ENCODE measurements at regions not wholly inside any gene's neighbourhood (a gene's known extent, or its start where the extent isn't known, plus 50 kb on each side); places are given as distances from the start of the nearest gene placed in this dataset.

DNA sequence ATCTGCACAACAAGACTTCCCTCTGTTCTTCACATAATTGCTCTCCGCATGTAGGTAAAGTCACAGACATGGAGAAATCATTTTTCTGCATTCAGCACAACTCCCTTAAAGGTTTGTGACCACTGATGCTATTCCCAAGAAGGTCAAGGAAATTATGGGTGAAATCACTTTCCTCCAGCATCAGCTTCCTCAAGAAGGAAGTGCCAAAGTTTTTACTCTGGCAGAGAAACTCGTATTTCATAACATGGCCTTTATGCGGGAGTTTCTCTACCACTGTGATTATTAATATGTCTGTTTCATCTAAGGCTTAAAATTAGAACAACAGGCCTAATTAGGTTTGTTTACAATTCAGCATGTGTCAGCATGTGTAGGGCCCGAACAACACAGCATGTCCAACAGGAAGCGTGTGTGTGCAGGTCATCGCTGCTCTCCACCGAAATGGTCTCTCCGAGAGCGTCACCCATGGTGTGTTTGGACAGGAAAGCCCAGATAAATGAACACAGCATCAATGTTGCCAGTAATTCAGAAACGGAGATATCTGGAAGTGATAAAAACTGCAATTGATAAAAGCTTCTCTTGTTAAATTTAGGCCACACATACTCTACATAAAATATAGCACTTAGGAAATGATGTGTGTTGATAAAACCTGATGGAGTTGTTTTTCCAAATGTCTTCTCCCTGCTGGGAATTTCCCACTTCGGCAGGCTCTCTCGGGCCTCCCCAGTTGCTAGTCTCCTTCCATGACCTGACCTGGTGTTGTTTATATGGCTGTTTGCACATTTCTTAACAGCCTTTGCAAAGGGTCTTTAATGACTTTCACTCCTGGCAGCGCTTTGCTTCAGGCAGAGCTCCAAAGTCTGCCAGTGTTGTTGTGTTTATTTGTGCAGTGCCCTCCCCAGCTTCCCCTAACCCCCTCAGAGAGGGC is 265.1 kb upstream of the CEP162 start (continued):
- TF ChIP-seq, protein P1, sequence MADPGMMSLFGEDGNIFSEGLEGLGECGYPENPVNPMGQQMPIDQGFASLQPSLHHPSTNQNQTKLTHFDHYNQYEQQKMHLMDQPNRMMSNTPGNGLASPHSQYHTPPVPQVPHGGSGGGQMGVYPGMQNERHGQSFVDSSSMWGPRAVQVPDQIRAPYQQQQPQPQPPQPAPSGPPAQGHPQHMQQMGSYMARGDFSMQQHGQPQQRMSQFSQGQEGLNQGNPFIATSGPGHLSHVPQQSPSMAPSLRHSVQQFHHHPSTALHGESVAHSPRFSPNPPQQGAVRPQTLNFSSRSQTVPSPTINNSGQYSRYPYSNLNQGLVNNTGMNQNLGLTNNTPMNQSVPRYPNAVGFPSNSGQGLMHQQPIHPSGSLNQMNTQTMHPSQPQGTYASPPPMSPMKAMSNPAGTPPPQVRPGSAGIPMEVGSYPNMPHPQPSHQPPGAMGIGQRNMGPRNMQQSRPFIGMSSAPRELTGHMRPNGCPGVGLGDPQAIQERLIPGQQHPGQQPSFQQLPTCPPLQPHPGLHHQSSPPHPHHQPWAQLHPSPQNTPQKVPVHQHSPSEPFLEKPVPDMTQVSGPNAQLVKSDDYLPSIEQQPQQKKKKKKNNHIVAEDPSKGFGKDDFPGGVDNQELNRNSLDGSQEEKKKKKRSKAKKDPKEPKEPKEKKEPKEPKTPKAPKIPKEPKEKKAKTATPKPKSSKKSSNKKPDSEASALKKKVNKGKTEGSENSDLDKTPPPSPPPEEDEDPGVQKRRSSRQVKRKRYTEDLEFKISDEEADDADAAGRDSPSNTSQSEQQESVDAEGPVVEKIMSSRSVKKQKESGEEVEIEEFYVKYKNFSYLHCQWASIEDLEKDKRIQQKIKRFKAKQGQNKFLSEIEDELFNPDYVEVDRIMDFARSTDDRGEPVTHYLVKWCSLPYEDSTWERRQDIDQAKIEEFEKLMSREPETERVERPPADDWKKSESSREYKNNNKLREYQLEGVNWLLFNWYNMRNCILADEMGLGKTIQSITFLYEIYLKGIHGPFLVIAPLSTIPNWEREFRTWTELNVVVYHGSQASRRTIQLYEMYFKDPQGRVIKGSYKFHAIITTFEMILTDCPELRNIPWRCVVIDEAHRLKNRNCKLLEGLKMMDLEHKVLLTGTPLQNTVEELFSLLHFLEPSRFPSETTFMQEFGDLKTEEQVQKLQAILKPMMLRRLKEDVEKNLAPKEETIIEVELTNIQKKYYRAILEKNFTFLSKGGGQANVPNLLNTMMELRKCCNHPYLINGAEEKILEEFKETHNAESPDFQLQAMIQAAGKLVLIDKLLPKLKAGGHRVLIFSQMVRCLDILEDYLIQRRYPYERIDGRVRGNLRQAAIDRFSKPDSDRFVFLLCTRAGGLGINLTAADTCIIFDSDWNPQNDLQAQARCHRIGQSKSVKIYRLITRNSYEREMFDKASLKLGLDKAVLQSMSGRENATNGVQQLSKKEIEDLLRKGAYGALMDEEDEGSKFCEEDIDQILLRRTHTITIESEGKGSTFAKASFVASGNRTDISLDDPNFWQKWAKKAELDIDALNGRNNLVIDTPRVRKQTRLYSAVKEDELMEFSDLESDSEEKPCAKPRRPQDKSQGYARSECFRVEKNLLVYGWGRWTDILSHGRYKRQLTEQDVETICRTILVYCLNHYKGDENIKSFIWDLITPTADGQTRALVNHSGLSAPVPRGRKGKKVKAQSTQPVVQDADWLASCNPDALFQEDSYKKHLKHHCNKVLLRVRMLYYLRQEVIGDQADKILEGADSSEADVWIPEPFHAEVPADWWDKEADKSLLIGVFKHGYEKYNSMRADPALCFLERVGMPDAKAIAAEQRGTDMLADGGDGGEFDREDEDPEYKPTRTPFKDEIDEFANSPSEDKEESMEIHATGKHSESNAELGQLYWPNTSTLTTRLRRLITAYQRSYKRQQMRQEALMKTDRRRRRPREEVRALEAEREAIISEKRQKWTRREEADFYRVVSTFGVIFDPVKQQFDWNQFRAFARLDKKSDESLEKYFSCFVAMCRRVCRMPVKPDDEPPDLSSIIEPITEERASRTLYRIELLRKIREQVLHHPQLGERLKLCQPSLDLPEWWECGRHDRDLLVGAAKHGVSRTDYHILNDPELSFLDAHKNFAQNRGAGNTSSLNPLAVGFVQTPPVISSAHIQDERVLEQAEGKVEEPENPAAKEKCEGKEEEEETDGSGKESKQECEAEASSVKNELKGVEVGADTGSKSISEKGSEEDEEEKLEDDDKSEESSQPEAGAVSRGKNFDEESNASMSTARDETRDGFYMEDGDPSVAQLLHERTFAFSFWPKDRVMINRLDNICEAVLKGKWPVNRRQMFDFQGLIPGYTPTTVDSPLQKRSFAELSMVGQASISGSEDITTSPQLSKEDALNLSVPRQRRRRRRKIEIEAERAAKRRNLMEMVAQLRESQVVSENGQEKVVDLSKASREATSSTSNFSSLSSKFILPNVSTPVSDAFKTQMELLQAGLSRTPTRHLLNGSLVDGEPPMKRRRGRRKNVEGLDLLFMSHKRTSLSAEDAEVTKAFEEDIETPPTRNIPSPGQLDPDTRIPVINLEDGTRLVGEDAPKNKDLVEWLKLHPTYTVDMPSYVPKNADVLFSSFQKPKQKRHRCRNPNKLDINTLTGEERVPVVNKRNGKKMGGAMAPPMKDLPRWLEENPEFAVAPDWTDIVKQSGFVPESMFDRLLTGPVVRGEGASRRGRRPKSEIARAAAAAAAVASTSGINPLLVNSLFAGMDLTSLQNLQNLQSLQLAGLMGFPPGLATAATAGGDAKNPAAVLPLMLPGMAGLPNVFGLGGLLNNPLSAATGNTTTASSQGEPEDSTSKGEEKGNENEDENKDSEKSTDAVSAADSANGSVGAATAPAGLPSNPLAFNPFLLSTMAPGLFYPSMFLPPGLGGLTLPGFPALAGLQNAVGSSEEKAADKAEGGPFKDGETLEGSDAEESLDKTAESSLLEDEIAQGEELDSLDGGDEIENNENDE (IDR thresholded peaks at IDR 0.05; ENCODE audit: insufficient replicate concordance, low read length) = no peak
- TF ChIP-seq FOSL1 (IDR thresholded peaks at IDR 0.05; ENCODE audit: insufficient read depth, low read depth, low read length) (no peak), NANOG (IDR thresholded peaks at IDR 0.05; ENCODE audit: insufficient read depth, low read depth, low read length, poor library complexity, severe bottlenecking) (no peak), SAP30 (IDR thresholded peaks at IDR 0.05; ENCODE audit: insufficient read depth, insufficient replicate concordance, low read length) (no peak), CBX5 (IDR thresholded peaks at IDR 0.05; ENCODE audit: low read depth, low read length) (no peak), POLR2A (IDR thresholded peaks at IDR 0.05; ENCODE audit: control extremely low read depth in 1 of 2, low read depth in 2 of 2, low read length in 2 of 2) (no peak), HDAC6 (IDR thresholded peaks at IDR 0.05; ENCODE audit: low read depth, low read length) (no peak), HDAC2 (IDR thresholded peaks at IDR 0.05; ENCODE audit: borderline replicate concordance in 1 of 2, low read depth in 2 of 2, low read length in 2 of 2) (no peak), MAFK (IDR thresholded peaks at IDR 0.05; ENCODE audit: low read depth, low read length) (no peak)

Measured in H1 (cell line).